GM21717 (cell line): ENCODE measurements at regions not wholly inside any gene's neighbourhood (a gene's known extent, or its start where the extent isn't known, plus 50 kb on each side); places are given as distances from the start of the nearest gene placed in this dataset.

Experiments used
- ATAC-seq: cut with Tn5 transposase; IDR thresholded peaks from one replicate; pipeline ENCODE4 v1.9.1; 2021; ENCODE audit warnings: mild to moderate bottlenecking, moderate library complexity; ENCODE audit not compliant: unreplicated experiment

DNA sequence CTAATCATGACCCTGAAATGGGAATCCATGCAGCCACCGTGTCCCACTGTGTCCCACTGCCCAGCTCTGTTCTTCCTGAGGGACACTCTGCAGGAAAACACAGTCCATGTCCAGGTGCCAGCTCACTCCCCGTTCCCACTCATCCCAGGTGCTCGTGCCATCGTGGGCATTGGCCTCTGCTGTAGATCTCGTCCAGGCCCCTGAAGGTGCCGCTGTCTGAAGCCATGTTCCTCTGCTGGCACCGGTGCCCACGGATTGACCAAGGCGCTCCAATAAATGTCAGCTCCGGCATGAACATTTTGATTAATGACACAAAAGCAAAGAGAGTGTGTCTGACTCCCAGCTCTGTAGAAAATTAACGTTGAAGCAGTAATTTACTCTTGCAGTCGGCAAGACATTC lies 280.1 kb upstream of the SALL3 start:
- no peak for ATAC-seq

DNA sequence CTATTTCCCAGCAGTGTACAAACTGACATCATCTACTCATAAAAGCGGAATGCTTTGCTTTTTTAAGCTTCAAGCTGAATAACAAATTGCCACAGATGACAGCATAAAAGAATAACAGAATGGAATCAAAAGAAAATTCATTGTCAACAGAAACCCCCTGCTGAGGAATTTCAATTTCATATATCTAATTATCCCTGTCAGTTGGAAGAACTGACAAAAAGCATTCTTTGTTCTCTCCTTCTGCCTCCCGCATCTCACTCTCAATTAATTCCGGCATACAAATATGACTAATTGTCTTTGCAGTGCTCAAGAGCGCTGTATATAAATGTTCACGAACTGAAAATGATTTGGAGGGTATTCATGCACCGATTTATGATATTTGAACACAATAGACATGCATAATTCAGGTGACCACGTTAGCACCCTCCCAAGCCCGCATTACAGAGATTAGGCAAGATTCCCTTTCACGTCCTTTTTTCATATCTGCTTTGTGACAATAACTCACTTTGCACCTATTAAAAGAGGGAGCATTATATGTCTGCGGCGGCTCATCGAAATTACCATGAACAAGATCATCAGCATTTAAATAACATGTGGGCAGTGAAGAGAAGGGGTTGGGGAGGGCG lies 277.7 kb upstream of the SALL3 start:
- ATAC-seq = no peak

DNA sequence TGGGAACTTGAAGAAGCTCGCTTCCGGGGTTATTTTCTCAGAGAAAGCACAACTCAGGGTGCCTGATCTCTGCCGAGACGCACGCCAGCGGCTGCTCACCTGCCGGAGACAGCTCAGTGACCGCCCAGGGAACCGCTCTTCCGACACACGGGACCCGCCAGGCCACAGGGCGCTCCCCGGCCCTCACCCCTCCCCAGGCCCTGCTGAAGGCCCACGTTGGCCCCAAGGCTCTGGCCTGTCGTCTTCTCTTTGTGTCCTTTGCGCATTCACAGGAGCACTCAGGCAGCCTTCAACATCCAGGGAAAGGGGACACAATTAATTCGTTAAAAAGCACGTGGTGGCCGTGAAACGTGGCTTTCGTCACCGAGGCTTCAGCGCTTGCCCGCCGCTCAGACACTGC lies 276.3 kb upstream of the SALL3 start:
- ATAC-seq = no peak

DNA sequence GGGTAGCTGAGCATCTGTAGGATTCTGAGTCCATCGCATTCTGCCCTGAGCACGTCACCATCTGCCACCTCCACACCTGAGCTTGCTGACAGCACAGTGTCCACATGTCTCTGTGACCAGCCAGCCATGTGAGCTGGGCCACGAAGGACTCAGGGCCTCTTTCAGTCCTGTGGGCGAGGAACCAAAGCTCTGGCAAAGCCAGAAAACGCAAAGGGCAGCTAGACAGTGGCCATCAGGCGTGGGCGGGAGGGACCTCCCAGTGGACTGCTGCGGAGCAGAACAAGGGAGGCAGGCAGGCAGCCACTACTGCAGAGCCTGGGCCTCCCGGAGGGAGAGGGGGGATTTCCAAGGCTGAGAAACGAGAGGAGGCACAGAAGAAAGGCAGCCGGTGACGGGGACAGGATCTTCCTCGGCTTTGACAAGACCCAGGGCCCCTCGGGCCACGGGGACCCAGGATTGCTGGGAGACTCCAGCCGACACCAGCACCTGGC lies 274.6 kb upstream of the SALL3 start:
- ATAC-seq = no peak

DNA sequence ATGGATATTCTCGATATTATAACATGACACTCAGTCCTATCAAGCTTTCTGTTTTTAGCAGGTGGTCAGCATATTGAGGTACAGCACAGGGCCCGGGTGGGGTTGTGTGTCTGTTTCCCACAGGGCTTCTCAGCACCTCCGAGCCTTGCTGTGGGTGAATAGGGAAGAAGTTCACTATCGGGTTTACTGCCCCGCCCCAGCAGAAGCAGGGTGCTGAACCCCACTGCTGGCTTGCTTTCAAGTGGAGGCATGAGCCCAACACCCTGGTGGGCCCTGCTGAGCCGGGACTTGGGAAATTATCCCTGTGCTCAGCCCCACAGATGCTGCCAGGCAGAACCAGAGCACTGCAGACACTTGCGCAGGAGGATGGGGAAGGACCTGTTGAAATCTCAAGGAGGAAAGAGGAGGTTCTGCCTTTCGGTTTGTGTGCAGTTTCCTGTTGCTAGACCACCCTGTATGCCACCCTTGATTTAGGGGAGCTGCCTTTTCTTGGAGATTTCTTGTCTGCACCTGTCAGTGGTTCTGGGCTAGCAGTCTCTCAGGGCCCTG lies 270.3 kb upstream of the SALL3 start:
- ATAC-seq = no peak

DNA sequence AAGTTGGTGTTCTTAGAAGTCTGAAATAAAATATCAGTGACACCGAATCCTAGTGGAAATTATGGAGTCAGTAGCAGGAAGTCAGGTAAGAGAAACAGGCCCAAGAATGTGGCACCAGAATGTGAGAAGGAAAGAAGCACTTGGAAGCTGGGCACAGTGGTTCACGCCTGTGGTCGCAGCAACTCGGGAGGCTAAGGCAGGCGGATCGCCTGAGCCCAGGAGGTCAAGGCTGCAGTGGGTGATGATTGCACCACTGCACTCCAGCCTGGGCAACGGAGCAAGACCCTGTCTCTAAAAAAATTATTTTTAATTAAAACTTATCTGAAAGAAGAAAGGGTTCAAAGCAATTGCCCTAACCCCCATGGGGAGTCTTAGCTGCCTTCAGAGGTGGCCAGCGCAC lies 268.3 kb upstream of the SALL3 start:
- no peak for ATAC-seq

DNA sequence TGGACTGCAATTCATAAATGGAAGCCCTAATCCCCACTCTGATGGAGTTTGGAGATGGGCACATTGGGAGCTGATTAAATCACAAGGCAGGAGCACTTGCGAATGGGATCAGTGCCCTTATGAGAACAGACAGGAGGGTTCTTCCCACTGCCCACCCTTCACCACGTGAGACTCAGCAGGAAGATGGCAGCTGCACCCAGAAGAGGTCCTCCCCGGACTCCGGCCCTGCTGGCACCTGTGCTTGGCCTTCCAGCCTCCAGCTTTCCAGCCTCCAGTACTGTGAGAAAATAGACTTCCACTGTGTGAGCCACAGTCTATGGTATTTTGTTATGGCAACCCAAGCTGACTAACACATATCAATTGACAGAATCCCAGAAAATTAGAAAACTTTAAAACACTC lies 267.6 kb upstream of the SALL3 start:
- ATAC-seq = no peak

DNA sequence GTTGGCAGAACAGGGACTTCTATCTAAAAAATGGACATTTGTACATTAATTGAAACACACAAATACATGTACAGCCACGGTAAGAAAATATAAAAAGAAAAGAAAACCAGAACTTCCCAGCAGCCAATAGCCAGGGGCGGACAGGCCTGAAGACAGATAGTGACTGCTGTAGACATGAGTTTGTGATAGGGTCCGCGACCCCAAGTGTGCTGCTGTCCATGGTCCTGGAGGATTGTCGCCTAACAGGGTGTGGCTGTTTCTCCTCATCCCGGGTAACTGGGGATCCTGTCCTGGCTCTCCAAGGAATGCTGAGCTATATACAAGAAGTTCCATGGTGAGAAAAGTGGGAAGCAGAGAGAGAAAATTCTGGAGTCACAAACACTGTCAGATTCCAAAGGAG lies 266.5 kb upstream of the SALL3 start:
- no peak for ATAC-seq

DNA sequence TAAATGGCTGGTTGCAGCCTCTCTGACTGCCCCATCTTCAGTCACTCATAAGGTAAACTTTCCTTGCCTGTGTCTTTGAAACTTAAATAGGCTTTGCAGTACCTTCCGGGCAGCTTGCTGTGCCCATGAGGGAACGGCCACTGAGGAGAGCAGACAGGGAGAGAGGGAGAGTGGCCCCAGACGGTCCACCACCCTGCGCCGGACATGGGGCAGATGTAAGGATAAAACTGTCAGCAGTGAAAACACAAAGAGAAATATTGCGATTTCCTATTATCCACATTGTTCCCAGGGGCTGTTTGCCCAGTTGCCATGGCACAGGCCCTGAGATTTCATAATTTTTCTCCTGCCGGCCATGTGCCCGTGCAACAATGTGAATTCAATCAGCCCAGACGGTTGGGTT lies 265.9 kb upstream of the SALL3 start:
- ATAC-seq = no peak

DNA sequence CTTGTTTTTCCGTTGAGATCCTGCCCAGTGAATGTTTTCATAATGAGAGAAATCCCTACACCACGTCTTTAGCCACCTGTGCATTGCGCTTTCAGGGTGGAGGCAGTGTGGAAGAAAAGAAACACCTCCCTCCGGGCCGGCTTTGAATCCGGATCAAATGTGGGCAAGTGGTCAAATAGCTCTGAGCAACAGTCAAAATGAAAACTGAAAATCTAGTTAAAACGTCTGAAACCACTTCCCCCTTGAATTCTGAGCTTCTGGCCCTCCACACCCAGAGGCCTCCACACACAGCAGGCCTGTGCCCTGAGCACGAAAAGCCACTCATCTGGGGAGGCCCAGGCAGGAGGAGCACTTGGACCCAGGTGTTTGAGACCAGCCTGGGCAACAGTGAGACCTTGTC lies 263.6 kb upstream of the SALL3 start:
- no peak for ATAC-seq

DNA sequence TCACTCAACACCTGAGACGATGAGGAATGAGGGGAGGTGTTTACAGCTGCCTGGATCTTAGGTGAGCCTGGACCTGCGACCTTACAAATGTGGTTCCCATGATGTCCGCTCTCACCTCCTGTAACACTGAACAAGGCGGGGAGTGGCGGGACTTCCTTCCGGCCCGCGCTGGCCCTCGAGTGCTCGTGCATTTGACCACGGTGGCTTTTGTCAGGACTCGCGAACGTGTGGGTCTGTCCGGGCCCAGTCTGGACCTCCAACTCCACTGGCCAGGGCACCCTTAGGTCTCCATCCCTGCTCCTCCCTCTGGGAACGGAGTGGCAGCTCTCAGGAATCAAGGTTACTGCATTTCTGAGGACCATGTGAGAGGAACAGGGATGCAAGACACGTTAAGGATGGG lies 263.0 kb upstream of the SALL3 start:
- ATAC-seq = no peak

DNA sequence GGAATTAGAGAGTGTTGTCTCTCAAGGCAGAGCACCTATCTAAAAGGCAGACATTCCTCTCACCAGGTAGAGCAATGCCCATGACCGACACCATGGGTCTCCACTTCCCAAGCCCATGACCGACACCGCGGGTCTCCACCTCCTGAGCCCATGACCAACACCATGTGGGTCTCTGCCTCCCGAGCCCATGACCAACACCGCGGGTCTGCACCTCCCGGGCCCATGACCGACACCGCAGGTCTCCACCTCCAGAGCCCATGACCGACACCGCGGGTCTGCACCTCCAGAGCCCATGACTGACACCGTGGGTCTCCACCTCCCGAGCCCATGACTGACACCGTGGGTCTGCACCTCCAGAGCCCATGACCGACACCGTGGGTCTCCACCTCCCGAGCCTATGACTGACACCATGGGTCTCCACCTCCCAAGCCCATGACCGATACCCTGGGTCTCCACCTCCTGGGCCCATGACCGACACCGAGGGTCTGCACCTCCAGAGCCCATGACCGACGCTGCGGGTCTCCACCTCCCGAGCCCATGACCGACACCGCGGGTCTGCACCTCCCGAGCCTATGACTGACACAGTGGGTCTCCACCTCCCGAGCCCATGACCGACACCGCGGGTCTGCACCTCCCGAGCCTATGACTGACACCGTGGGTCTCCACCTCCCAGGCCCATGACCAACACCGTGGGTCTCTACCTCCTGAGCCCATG lies 262.4 kb upstream of the SALL3 start:
- no peak for ATAC-seq

DNA sequence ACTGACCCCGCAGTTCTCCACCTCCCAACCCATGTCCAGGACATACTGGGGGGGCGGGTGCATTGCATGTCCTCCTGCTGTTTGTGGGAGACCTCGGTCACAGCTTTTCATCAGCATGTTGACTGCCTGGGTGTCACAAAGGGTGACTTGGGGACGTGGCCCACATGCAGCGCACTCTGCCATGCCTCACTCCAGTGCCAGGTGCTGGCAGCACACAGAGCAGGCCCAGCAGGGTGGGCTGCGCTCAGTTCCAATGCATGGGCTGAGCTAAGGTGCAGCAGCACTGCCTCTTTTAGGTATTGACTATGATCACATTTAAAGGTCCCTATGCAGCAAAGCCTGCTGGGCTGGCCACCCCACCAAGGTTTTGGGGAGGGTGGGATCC lies 261.9 kb upstream of the SALL3 start:
- ATAC-seq = no peak

DNA sequence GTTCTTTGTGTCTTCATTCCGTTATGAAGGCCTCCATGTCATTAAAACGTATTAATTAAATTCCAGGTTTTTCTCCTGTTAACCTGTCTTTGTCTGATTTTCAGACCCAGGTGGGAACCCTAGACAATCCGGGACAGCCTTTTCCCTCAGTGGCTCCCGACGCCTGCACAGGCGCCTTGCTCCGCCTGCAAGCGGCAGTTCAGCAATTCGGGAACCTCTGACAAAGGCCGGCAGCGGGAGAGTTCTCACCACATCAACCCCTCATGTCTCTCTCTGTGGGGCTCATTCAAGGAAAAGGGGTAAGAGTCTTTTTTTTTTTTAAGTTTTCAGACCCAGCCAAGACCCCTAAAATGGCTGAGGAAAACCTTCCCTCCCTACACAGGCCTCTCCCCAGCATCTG lies 259.8 kb upstream of the SALL3 start:
- no peak for ATAC-seq

DNA sequence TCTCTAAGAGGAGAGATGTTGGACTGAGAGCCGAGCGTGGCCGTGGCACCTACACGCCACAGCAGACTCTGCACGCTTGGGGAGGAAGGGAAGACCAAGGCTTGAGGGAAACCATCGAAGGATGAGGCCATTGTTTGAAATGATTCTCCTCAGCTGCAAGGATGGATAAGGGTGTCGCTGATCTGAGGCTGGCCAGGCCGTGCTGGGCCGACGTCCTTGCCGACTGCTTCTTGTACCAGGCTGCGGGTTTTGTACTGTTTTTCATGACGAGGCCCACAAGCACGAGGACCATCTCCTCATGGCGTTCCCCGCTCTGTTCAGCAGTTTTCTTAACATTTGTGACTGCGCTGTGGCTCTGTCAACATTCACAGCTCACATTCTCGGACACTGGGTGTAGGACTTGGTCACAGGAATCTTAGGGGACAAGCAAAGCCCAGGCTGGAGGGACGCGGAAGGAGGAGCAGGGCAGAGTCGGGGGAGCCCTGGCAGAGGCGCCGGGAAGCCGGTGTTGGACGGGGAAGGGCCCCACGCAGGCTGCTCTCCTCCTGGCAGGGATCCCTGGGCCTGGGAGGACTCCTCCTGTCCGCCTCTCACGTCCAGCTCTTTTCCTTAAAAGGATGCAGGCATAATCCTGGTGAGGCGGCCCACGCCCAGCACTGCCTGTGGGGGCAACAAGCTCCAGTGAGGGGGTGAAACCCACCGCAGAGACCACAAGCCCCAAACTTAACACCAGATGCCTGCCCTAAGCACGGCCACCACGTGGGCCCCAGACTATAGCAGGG lies 259.0 kb upstream of the SALL3 start:
- no peak for ATAC-seq

DNA sequence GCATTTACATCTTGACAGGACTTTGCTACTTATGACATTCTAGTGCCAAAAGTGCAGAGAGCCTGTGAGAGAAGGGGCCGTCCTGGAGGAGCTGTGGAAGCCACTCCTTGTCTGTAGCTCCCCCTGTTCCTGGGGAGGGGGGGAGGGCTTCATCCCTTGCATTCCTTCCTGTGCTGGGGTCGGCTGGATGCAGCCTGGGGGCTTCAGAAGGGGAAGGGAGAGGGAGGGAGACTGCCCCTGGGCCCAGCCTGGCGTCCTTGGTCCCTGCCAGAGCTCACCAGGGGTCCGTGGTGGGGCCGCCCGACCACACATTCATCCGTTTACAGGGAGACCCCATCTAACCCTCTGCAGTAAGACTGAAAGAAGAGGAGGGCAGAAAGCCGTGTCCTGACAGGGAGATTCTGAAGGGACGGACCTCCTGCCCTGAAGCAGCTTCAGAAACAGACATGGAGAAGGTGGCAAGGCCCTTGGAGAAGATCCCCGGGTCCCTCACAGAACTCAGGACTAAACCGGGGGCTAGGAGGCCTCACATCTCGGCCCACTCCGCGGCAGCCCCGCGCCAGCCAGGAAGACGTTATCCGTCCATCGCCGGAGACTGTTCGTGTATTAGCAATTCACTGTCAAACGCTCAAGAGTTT lies 258.3 kb upstream of the SALL3 start:
- ATAC-seq = no peak

DNA sequence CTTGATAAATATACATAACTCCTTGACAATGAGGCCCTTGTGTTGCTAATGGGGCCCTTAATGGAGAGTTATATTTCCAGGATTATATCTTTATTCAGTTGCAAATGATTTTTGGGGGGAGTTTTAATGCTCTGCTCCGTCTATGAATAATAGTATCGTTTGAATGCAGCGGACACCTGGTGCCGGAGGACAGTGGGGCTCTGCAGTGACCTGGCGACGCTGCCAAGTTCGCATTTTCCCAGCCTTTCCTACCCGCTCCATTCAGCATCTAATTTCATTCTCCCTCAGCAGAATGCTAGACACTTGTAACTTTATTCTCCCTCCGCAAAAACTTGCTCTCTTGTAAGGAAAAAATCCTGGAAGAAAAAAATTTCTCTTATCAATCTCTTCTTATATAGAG lies 257.6 kb upstream of the SALL3 start:
- no peak for ATAC-seq

DNA sequence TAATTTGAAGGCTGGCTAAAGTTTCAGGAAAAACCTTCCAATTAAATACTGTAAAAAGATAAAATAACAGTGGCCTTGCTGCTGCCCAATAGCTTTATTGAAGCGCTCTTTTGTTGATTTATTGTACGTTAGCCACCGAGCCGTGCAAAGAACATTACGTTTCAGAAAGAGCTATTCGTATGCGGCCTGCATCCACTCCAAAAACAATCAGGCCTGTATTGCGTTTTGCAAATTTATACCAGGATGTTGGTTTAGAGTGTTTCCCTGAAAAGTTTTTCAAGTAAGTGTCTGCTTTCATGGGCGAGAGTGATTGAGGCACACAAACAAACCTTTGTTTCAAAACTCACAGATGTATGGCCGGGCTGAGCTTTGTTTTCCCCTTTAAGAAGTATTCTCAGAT lies 257.2 kb upstream of the SALL3 start:
- ATAC-seq = no peak

DNA sequence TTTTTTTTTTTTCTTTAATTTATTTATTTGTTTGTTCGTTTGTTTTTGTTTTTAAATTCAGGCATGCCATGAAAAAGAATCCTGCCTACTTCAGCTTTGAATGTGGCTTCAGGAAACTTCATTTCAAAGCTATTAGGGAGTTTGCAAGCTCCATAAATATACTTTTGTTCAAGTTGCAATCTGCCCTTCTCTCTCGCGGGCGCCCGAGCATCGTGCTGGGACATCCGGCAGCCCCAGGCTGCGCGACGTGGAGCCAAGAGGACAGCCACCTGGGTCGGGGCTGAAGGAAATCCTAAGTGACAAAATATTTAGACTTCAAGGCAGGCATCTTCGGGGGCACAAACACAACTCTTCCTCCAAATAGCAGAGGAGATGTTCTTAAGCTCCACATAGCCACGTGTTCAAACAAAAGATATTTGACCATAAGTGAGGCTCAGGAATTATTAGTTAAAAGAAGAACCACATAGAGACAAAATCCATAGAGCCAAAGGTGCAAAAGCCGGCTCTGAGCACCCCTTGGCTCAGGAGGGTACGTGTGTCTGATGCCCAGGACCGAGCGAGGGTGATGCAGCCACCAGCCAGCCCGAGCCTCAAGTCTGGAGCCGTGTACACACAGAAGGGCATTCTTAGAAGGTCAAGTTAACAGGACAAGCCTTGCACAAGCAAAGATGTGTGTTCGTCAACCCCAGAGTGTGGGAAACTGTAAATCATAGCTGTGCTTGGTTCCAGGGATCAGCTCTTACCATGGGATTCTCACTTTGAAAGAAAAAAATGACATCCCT lies 256.5 kb upstream of the SALL3 start:
- no peak for ATAC-seq

DNA sequence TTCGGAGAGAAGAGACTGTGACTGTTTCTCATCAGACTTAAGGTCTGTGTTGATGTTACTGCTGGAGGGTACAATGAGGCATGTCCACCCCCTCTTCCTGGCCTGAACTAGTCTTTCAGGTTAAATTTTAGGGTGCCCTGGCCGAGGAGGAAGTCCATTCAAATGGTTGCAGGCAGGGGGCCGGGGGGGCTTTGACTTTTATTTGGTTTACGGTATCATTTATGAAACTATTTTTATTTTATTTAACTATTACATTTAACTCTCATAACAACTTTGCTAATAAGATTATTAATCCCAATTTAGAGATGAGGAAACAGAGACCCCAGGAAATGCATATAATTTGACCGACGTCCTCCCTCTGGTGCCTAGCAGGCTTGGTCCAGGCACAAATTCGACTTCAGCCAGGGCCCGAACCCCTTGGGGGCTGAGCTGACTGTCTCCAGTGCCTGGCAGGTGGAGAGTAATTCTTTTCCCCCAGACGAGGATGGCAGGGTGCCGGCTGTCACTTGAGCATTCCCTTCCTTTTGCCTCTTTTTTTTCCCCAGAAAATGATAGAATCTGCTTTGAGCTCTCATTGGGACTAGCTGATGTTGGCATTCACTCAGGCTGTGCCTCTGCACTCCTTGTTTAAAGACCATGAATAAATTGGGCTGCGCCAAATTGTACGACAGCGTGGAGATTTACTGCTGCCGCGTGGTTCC lies 255.3 kb upstream of the SALL3 start:
- no peak for ATAC-seq
